ENCODE measurements at regions not wholly inside any gene's neighbourhood (a gene's known extent, or its start where the extent isn't known, plus 50 kb on each side); places are given as distances from the start of the nearest gene placed in this dataset.

DNA sequence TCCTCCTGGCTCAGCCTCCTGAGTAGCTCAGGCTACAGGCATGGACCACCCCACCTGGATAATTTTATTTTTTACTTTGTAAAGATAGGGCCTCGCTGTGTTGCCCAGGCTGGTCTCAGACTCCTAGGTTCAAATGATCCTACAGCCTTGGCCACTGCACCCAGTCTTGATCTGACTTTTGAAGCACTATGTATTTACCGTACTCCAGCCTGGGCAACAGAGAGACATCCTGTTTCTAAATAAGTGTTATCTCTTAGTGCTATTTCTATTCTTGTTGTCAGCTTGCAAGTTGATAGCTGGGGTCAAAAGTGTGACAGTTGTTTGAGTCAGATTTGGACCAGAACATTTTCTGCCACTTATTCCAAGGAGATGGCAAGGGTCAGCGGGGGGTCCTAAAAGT is 486.4 kb downstream of the NPIPA7 start:
- TF ChIP-seq, protein P1, sequence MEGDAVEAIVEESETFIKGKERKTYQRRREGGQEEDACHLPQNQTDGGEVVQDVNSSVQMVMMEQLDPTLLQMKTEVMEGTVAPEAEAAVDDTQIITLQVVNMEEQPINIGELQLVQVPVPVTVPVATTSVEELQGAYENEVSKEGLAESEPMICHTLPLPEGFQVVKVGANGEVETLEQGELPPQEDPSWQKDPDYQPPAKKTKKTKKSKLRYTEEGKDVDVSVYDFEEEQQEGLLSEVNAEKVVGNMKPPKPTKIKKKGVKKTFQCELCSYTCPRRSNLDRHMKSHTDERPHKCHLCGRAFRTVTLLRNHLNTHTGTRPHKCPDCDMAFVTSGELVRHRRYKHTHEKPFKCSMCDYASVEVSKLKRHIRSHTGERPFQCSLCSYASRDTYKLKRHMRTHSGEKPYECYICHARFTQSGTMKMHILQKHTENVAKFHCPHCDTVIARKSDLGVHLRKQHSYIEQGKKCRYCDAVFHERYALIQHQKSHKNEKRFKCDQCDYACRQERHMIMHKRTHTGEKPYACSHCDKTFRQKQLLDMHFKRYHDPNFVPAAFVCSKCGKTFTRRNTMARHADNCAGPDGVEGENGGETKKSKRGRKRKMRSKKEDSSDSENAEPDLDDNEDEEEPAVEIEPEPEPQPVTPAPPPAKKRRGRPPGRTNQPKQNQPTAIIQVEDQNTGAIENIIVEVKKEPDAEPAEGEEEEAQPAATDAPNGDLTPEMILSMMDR (IDR thresholded peaks at IDR 0.05; ENCODE audit: insufficient read depth, low read length): no peak
- no peak for DNase-seq (ENCODE audit: low read depth)
- no peak overlapping the region for H3K4me3 ChIP-seq (ENCODE audit: low read depth, low read length)

DNA sequence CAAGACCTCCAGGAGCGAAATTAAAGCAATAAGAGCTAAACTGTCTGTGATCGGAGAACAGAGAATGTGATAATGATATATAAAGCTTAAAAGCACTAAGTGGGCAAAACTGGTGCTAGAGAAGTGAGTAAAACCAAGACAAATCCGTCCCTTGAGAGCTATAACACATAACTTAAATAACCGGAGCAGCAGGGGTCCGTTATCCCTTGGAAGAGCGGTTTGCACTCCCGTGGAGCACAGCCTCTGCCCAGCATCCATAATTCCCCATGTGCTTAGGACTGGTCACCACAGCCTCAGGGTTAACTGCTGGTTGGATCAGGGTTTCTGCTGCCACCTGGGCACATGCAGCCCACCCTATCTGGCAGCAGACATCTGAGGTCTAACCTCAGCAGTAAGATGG is 489.0 kb downstream of the NPIPA7 start:
- TF ChIP-seq, protein P1 (IDR thresholded peaks at IDR 0.05; ENCODE audit: insufficient read depth, low read length): no peak
- no peak overlapping the region for H3K4me3 ChIP-seq (ENCODE audit: low read depth, low read length)
- no peak for DNase-seq (ENCODE audit: low read depth)

DNA sequence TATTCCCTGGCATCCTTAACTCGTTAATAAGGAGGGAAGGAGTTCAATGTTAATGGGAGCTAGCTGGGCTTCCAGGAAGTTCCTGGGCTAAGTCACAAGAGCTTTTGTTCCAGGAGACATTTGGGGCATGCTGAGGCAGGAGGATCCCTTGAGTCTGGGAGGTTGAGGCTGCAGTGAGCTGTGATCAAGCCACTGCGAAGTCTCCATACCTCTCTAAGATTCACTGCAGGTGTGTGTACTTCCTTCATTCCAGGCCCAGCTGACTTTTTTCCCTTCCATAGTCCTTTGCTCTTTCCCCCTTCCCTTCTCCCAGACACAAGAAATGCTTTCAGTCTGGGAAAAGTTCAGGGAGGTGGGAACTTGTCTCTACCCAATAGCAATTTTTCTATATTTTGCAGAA is 489.8 kb downstream of the NPIPA7 start:
- DNase-seq (ENCODE audit: low read depth): no peak
- no peak overlapping the region for H3K4me3 ChIP-seq (ENCODE audit: low read depth, low read length)
- TF ChIP-seq, protein P1 (IDR thresholded peaks at IDR 0.05; ENCODE audit: insufficient read depth, low read length): no peak

DNA sequence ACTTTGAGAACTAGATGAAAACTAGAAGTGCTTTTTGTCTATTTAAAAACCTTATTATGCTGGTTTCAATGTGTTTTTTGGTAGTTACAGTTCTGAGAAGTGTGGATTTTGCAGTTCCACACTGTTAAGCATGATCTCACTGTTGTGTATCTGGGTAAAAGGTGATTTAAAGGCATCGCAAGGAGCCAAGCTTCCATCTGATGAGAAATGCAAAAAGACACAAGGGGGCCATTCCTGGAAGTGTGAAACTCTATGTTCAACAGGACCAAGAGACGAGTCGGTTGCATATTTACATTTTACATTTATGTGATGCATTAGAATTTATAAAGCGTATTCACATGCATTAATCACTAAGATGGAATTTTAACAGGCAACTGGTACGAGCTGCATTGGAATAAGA is 490.8 kb downstream of the NPIPA7 start:
- TF ChIP-seq, protein P1 (IDR thresholded peaks at IDR 0.05; ENCODE audit: insufficient read depth, low read length): no peak
- DNase-seq (ENCODE audit: low read depth): no peak
- H3K4me3 ChIP-seq (ENCODE audit: low read depth, low read length): no peak overlapping the region

DNA sequence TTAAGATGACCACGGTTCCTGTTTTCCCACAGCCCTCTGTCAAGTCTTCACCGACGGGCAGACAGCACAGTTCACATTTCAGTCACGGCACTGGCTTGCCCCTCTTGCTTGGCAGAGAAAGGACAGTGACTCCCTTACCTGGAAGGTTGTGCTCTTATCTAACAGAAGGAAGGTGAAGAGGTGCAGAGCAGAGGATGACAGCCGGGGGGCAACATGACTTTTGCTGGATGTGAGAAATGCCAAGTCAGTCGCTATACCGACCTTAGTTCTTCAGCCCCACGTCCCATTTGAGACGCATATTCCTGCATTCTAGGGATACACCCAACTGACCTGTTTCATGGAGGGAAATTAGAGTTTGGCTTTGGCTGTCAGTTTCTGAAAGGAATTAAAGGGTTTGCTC is 492.3 kb downstream of the NPIPA7 start:
- DNase-seq (ENCODE audit: low read depth): no peak
- TF ChIP-seq, protein P1 (IDR thresholded peaks at IDR 0.05; ENCODE audit: insufficient read depth, low read length): no peak
- no peak overlapping the region for H3K4me3 ChIP-seq (ENCODE audit: low read depth, low read length)

DNA sequence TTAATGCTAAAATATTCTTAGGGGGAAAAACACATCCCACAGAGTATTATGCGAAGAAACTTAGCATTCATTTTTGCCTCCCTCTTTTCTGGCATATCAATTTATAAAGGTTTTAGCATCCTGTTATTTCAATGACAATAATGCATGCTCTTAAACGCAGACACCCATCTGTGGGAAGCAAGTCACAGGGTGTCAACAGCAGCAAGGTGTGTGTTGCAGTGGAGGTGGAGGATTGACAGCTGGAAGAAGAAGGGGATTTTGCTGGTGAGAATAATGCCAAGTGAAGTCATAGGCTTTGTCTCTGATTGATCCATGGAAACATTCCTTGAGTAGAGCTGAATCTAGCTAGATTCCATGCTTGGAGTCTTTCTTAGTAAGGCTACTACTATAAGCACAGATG is 498.1 kb downstream of the NPIPA7 start:
- H3K4me3 ChIP-seq (ENCODE audit: low read depth, low read length): no peak overlapping the region
- no peak for DNase-seq (ENCODE audit: low read depth)
- TF ChIP-seq, protein P1 (IDR thresholded peaks at IDR 0.05; ENCODE audit: insufficient read depth, low read length): no peak

DNA sequence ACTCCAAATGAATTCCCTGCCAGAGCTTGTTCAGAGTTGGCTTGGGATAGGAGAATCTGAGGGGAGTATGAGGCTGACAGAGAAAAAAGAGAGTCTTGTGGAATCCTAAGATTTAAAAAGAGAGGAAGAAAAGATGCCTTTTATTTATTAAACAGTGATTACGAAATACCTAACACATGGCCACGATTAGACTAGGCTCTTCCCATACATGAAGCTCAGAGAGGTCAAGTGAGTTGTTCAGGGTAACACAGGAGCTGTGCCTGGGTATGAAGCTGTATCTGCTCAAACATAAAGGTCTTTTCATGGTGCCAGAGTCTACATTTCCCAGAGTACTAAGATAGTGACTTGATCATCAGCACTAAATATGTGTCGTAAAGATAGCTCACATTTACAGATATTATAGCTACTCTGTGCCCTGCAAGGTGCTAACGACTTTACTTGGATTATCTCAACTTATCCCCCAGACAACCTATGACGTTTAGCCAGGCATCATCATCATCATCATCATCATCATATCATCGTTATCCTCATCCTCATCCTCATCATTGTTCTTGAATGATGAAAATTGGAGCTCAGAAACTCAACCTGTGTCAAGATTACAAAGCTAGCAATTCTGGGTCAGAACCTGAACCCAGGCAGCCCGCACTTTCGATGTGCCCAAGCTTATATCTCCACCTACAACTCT is 500.8 kb downstream of the NPIPA7 start:
- DNase-seq (ENCODE audit: low read depth): no peak

More for the DNA sequence above, 500.8 kb downstream of the NPIPA7 start:
- no peak overlapping the region for H3K4me3 ChIP-seq (ENCODE audit: low read depth, low read length)
- TF ChIP-seq, protein P1 (IDR thresholded peaks at IDR 0.05; ENCODE audit: insufficient read depth, low read length): no peak

All from fibroblast of the aortic adventitia (primary cell).